Epithelial cell of proximal tubule (primary cell): ENCODE measurements at regions not wholly inside any gene's neighbourhood (a gene's known extent, or its start where the extent isn't known, plus 50 kb on each side); places are given as distances from the start of the nearest gene placed in this dataset.

Experiments
- DNase-seq: peaks from one replicate; pipeline ENCODE4 v3.0.0-alpha.2; 2011; ENCODE audit warnings: low read depth
- H3K4me3 ChIP-seq: 2 replicates; pipeline ENCODE4 v1.5.1; 2011; ENCODE audit warnings: low read depth, mild to moderate bottlenecking, low read length
- TF ChIP-seq, protein P1 (sequence below): conservative IDR thresholded peaks from 2 replicates; pipeline ENCODE4 v1.5.1; 2012; ENCODE audit warnings: low read depth, mild to moderate bottlenecking, low read length

DNA sequence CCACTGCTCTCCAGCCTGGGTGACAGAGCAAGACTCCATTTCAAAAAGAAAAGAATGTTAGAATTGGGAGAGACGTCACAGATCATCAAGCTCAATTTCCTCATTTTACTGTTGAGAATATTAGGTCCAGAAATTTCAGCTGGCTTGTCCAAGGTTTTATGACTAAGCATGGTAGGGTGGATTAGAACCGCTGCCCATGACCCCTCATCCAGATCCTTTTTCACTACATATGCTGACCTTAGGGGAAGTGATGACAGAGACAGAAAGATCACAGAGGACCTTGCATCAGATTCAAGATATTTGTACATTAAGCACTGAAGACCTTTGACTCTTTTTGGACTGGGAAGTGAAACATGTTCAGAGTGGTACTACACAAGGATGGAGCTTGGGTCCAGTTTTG, 134.5 kb downstream of the ADAMTS15 start:
- DNase-seq, result no peak
- H3K4me3 ChIP-seq, result no peak overlapping the region
- TF ChIP-seq, protein P1, sequence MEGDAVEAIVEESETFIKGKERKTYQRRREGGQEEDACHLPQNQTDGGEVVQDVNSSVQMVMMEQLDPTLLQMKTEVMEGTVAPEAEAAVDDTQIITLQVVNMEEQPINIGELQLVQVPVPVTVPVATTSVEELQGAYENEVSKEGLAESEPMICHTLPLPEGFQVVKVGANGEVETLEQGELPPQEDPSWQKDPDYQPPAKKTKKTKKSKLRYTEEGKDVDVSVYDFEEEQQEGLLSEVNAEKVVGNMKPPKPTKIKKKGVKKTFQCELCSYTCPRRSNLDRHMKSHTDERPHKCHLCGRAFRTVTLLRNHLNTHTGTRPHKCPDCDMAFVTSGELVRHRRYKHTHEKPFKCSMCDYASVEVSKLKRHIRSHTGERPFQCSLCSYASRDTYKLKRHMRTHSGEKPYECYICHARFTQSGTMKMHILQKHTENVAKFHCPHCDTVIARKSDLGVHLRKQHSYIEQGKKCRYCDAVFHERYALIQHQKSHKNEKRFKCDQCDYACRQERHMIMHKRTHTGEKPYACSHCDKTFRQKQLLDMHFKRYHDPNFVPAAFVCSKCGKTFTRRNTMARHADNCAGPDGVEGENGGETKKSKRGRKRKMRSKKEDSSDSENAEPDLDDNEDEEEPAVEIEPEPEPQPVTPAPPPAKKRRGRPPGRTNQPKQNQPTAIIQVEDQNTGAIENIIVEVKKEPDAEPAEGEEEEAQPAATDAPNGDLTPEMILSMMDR, result no peak

GRCh38 chr11:130583801-130584211, 135.4 kb downstream of the ADAMTS15 start:
- DNase-seq, result no peak
- no peak overlapping the region for H3K4me3 ChIP-seq
- TF ChIP-seq, protein P1, result no peak

- TF ChIP-seq, protein P1, result no peak
- H3K4me3 ChIP-seq, result no peak overlapping the region
- no peak for DNase-seq
Measured at GRCh38 chr11:130585545-130585944, 137.1 kb downstream of the ADAMTS15 start.

DNA sequence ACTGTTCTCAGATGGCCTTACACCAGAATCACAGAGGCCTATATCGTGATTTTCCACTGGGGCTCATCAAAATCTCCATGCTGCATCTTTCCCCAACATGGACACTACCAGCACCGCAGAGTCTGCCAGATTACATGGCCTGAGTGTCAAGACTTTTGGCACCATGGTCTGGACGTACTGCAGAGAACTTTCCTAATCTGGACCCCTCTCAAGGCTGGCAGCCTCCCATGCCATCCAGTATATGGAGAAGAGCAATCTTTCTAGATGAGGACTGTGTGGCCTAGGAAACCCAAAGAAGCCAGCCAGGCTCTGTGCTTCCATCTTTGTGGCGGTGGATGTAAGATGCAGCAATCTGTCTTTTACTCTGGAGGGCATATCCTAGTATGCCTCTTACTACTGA, 139.2 kb downstream of the ADAMTS15 start:
- no peak for DNase-seq
- TF ChIP-seq, protein P1, result no peak
- H3K4me3 ChIP-seq, result no peak overlapping the region

- H3K4me3 ChIP-seq, result no peak overlapping the region
- TF ChIP-seq, protein P1, result no peak
- no peak for DNase-seq
Measured at GRCh38 chr11:130588471-130588870, 140.0 kb downstream of the ADAMTS15 start.

DNA sequence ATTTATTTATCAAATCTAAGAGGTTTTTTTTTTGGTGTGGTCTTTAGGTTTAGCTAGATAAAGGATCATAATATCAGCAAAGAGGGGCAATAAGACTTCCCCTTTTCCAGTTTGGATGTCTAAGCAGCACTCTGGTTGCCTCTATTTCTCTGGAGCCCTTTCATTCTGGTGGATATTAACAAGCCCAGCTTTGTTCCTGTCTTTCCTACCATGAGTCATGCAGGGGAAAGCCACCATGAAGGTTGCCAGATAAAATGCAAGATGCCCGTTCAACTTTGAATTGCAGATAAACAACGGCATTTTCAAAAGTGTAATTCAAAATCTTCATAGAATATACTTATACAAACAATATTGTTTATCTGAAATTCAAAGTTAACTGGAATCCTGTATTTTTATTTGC, 143.6 kb downstream of the ADAMTS15 start:
- DNase-seq, result no peak
- H3K4me3 ChIP-seq, result no peak overlapping the region
- TF ChIP-seq, protein P1, result no peak

DNA sequence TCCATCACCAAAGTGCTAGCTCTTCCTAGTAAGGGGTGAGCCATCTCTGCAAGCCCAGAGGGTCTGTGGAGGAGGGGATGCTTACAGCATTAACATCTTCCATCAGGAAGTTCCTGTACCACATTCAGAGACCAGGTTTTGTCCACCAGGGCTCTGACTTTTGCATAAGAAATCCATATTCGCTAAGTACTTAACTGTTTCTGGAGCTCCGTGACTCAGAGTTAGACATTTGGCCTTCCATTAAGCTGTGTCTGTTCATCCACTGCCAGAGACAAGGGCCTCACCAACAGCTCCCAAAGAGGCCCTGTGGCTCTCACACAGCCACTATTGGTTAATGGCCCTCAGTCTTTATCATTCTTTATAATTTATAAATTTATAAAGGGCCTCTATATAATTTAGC, 144.6 kb downstream of the ADAMTS15 start:
- H3K4me3 ChIP-seq, result no peak overlapping the region
- DNase-seq, result no peak
- TF ChIP-seq, protein P1, result no peak
